Calu3 (cell line): ENCODE measurements at regions not wholly inside any gene's neighbourhood (a gene's known extent, or its start where the extent isn't known, plus 50 kb on each side); places are given as distances from the start of the nearest gene placed in this dataset.

ENCODE experiments used
- BruUV-seq: library from RNA; stranded (reverse); fragments of 400-500 nt; replicated peaks from 2 replicates; lab custom pipeline; 2021; lab: Mats Ljungman, UMichigan
- CTCF ChIA-PET: fragments of 300-600 bp; sonication (Branson Sonifier 250); formaldehyde crosslinking; loops from one replicate; lab custom pipeline; 2022; ENCODE audit warnings: antibody characterized with exemption; lab: Charles Lee
- DNase-seq: peaks from one replicate; pipeline ENCODE4 v3.0.0; 2022
- H3K27ac Mint-ChIP-seq: one replicate; pipeline ENCODE4 v1.8.0; 2022; ENCODE audit warnings: mixed read lengths; ENCODE audit not compliant: unreplicated experiment
- H3K27me3 Mint-ChIP-seq: one replicate; pipeline ENCODE4 v1.8.0; 2022; ENCODE audit warnings: mixed read lengths; ENCODE audit not compliant: unreplicated experiment
- H3K36me3 Mint-ChIP-seq: one replicate; pipeline ENCODE4 v1.8.0; 2022; ENCODE audit warnings: mild to moderate bottlenecking, moderate library complexity, mixed read lengths; ENCODE audit not compliant: insufficient read depth, unreplicated experiment
- H3K4me1 Mint-ChIP-seq: one replicate; pipeline ENCODE4 v1.8.0; 2022; ENCODE audit warnings: mild to moderate bottlenecking, low read depth, mixed read lengths; ENCODE audit not compliant: unreplicated experiment
- H3K4me3 Mint-ChIP-seq: one replicate; pipeline ENCODE4 v1.8.0; 2022; ENCODE audit warnings: mild to moderate bottlenecking, low read depth, moderate library complexity, mixed read lengths; ENCODE audit not compliant: unreplicated experiment
- H3K9me3 Mint-ChIP-seq: one replicate; pipeline ENCODE4 v1.8.0; 2022; ENCODE audit warnings: low read depth, mixed read lengths; ENCODE audit not compliant: unreplicated experiment
- CTCF ChIP-seq: fragments of 200-600 bp; IDR thresholded peaks from one replicate; pipeline ENCODE4 v1.8.0; 2022; ENCODE audit warnings: antibody characterized with exemption; ENCODE audit not compliant: unreplicated experiment
- intact Hi-C: fragments of 100-400 bp; cut with micrococcal nuclease; formaldehyde crosslinking; loops from one replicate; pipeline ENCODE4 v1.10.0; 2022; ENCODE audit not compliant: unreplicated experiment

DNA sequence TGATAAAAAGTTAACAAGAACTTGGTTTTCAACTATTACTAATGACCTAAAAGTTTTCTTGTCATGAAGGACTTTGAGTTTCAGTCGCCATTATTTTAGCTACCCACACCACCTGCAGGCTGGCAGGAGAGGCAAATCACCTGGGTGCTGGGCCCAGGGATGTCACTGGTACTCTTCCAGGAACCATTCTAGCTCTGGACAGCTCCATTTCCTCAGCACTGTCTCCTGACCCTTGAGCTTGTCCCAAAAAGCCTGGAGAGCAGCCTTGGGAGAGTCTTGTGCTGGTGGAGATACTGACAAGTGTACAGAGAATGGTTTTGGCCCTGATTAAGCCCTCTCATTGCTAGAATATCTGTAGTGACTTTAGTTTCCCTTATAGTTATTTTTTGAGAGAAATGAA is 1924.1 kb upstream of the WWC1 start:
- no peaks in the 10 kb centered on the region for H3K36me3 Mint-ChIP-seq
- H3K9me3 Mint-ChIP-seq = peaks cover 3% of the 10 kb centered on the region
- no peak for TF ChIP-seq CTCF
- intact Hi-C loops = no loop called here
- no peak for DNase-seq
- no peak overlapping the region for H3K27ac Mint-ChIP-seq
- CTCF ChIA-PET = no interaction called here
- no peak overlapping the region for H3K4me3 Mint-ChIP-seq
- no peaks in the 10 kb centered on the region for H3K27me3 Mint-ChIP-seq
- BruUV-seq = no TSS peak
- H3K4me1 Mint-ChIP-seq = peaks cover 7% of the 10 kb centered on the region

DNA sequence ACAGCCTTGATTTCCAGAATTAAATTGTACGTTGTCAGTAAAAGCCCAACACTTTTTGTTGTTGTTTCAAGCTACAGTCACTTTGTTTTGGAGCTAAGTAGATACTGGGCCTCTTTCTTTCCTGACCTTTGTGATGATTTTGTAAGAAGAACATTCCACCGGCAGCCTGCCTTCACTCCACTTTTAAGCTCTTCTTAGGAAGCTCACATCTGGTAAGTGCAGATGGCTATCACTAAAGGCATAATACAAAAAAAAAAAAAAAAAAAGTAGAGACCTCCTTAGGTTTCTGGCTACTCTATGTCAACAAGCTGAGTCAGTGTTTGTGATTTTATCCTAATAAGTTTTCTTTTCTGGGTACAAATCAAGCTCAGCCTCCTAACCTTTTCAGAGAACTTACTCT is 1922.1 kb upstream of the WWC1 start:
- peaks cover 7% of the 10 kb centered on the region for H3K4me1 Mint-ChIP-seq
- peaks cover 3% of the 10 kb centered on the region for H3K9me3 Mint-ChIP-seq
- H3K27ac Mint-ChIP-seq = no peak overlapping the region
- CTCF ChIA-PET = interaction anchor here (0.6 kb wide), 1 partner anchor 786 kb away, joined by 3 read pairs; no protein-coding TSS in a partner anchor
- no peaks in the 10 kb centered on the region for H3K36me3 Mint-ChIP-seq
- no TSS peak for BruUV-seq
- no peak for DNase-seq
- no peaks in the 10 kb centered on the region for H3K27me3 Mint-ChIP-seq
- no peak for TF ChIP-seq CTCF
- H3K4me3 Mint-ChIP-seq = no peak overlapping the region
- intact Hi-C loops = no loop called here

- intact Hi-C loops = no loop called here
- CTCF ChIA-PET = interaction anchor here (0.6 to 0.7 kb wide), 2 partner anchors 543 to 786 kb away, joined by 3 read pairs; no protein-coding TSS in a partner anchor
Observed at GRCh38 chr5:166369807-166370206, 1921.6 kb upstream of the WWC1 start.

GRCh38 chr5:166370928-166371690 is 1920.3 kb upstream of the WWC1 start:
- H3K9me3 Mint-ChIP-seq = peaks cover 3% of the 10 kb centered on the region
- peaks cover 7% of the 10 kb centered on the region for H3K4me1 Mint-ChIP-seq
- no peak for DNase-seq
- no peaks in the 10 kb centered on the region for H3K27me3 Mint-ChIP-seq
- BruUV-seq = no TSS peak
- intact Hi-C loops = no loop called here
- CTCF ChIA-PET = interaction anchor here (0.5 kb wide), 1 partner anchor 72 kb away, joined by 3 read pairs; no protein-coding TSS in a partner anchor
- TF ChIP-seq CTCF = no peak
- H3K36me3 Mint-ChIP-seq = no peaks in the 10 kb centered on the region
- peak overlapping the region; percentile 60 for H3K27ac Mint-ChIP-seq
- peak overlapping the region; percentile 63 for H3K4me3 Mint-ChIP-seq

More at GRCh38 chr5:166369807-166370206, 1921.6 kb upstream of the WWC1 start:
- peaks cover 7% of the 10 kb centered on the region for H3K4me1 Mint-ChIP-seq
- no peak overlapping the region for H3K4me3 Mint-ChIP-seq
- no peak for TF ChIP-seq CTCF
- H3K36me3 Mint-ChIP-seq = no peaks in the 10 kb centered on the region
- H3K27ac Mint-ChIP-seq = no peak overlapping the region
- no TSS peak for BruUV-seq
- peaks cover 3% of the 10 kb centered on the region for H3K9me3 Mint-ChIP-seq
- DNase-seq = no peak
- H3K27me3 Mint-ChIP-seq = no peaks in the 10 kb centered on the region
